Colonic mucosa (tissue), 4 donors: ENCODE measurements at regions not wholly inside any gene's neighbourhood (a gene's known extent, or its start where the extent isn't known, plus 50 kb on each side); places are given as distances from the start of the nearest gene placed in this dataset.

Source experiments
- DNase-seq: peaks from one replicate; pipeline ENCODE4 v3.0.0-alpha.2; 2020
- H3K27ac ChIP-seq: fragments of 200-600 bp; one replicate; pipeline ENCODE4 v1.8.0; 2021
- H3K27me3 ChIP-seq: fragments of 200-600 bp; one replicate; pipeline ENCODE4 v1.8.0; 2021
- H3K36me3 ChIP-seq: fragments of 200-600 bp; one replicate; pipeline ENCODE4 v1.8.0; 2021
- H3K4me1 ChIP-seq: fragments of 200-600 bp; one replicate; pipeline ENCODE4 v1.8.0; 2021; ENCODE audit warnings: mild to moderate bottlenecking
- H3K4me3 ChIP-seq: fragments of 200-600 bp; one replicate; pipeline ENCODE4 v1.8.0; 2021
- H3K9ac ChIP-seq, 2 donors: one replicate each; pipeline ENCODE4 v1.7.0; 2013; ENCODE audit warnings: control low read depth in 2 of 2, low read depth in 2 of 2, low read length in 2 of 2
- H3K9me3 ChIP-seq: fragments of 200-600 bp; one replicate; pipeline ENCODE4 v1.8.0; 2021
- CTCF ChIP-seq: fragments of 200-600 bp; IDR thresholded peaks from one replicate; pipeline ENCODE4 v1.8.0; 2022; ENCODE audit warnings: antibody characterized with exemption, mild to moderate bottlenecking
- intact Hi-C: fragments of 100-400 bp; cut with DNase I; formaldehyde crosslinking; loops from one replicate; pipeline ENCODE4 v1.14.1; 2022
- donor health status: healthy.
- donor health status: DM: no; HTN: no; CAD: no.
- donor health status: DM: no; HTN: no; CAD: no.

DNA sequence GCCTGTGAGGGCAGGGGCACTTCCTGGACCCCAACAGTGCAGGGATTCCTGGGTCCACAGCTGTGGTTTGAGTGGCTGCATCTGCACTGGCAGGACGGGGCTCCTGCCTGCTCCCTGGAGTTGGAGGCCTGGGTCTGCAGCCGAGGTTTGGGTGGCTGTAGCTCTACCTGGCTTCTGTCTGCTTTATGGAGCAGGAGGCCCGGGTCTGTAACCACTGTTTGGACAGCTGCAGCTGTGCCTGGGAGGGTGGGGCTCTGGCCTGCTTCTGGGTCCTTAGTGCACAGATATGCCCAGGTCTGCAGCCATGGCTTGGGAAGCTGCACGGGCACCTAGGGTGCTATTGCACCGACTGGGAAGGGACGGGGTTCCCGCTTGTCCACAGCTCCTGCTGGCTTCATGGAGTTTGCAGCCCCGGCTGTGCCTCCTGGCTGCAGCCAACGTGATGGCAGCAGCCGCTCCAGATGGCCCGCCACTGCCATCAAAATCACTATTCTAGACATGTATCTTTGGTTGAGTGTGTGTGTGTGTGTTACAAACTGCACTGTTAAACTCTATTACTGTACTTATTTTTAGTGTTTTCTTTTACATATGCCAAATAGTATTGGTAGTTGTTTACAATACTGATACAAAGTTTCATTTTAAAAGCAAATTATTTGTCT, 412.3 kb upstream of the KIRREL3 start:
- no peaks in the 10 kb centered on the region for H3K27me3 ChIP-seq
- H3K9ac ChIP-seq = no peak overlapping the region
- TF ChIP-seq CTCF = no peak
- H3K9me3 ChIP-seq = no peaks in the 10 kb centered on the region
- H3K27ac ChIP-seq = no peak overlapping the region
- no peak overlapping the region for H3K4me3 ChIP-seq
- H3K36me3 ChIP-seq = no peaks in the 10 kb centered on the region
- no peak for DNase-seq
- intact Hi-C loops = no loop called here
- no peaks in the 10 kb centered on the region for H3K4me1 ChIP-seq

DNA sequence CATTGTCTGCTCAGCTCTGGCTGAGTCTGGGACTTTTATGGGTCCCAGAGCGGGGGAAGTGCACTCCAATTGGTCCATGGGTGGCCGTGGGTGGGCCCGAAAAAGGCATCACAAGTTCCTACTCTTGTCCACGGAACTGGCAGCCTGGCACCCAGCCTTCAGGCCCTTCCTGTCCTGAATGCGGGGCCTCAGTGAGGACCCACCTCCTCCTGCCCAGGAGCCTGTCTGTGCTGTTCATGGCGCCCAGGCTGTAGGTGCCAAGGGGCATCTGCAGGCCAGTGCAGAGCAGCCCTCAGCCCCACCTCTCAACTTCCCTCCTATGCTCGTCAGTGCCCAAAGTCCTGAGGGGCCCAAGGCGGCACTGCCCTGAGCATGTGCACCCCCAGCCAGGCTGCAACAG, 411.7 kb upstream of the KIRREL3 start:
- Histone ChIP-seq H3K36me3 (no peaks in the 10 kb centered on the region), H3K27me3 (no peaks in the 10 kb centered on the region), H3K27ac (no peak overlapping the region), H3K9ac (no peak overlapping the region), H3K4me1 (no peaks in the 10 kb centered on the region), H3K4me3 (no peak overlapping the region), H3K9me3 (no peaks in the 10 kb centered on the region)
- DNase-seq = no peak
- intact Hi-C loops = no loop called here
- TF ChIP-seq CTCF = no peak

GRCh38 chr11:127411283-127411682, 410.7 kb upstream of the KIRREL3 start:
- no peak overlapping the region for H3K9ac ChIP-seq
- intact Hi-C loops = no loop called here
- no peaks in the 10 kb centered on the region for H3K4me1 ChIP-seq
- H3K9me3 ChIP-seq = no peaks in the 10 kb centered on the region
- no peaks in the 10 kb centered on the region for H3K36me3 ChIP-seq
- DNase-seq = no peak
- no peak for TF ChIP-seq CTCF
- H3K27ac ChIP-seq = no peak overlapping the region
- no peaks in the 10 kb centered on the region for H3K27me3 ChIP-seq
- H3K4me3 ChIP-seq = no peak overlapping the region

DNA sequence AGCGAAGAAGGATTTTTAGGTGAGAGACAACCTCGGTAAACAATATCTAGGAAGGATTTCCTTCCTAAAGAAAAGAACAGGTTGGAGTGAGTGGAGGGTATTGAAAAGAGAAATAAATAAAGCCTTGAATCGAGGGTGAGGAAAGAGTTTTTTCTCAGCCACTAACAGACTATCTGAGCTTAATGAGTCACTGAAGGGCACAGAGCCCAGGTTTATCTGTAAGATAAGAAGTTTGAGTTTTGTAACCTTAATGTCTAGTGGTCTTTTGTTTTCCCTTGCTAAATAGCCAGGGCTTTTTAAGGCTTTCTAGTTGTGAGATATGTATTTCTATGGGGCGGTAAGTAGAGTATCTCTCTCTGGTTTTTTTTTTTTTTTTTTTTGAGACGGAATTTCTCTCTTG, 394.5 kb upstream of the KIRREL3 start:
- no peaks in the 10 kb centered on the region for H3K9me3 ChIP-seq
- no peak overlapping the region for H3K27ac ChIP-seq
- no peak for TF ChIP-seq CTCF
- DNase-seq = no peak
- intact Hi-C loops = no loop called here
- H3K9ac ChIP-seq = no peak overlapping the region
- H3K36me3 ChIP-seq = no peaks in the 10 kb centered on the region
- no peaks in the 10 kb centered on the region for H3K4me1 ChIP-seq
- no peaks in the 10 kb centered on the region for H3K27me3 ChIP-seq
- no peak overlapping the region for H3K4me3 ChIP-seq

GRCh38 chr11:127393460-127393997, 393.0 kb upstream of the KIRREL3 start:
- DNase-seq = no peak
- Histone ChIP-seq H3K4me3 (no peak overlapping the region), H3K27me3 (no peaks in the 10 kb centered on the region), H3K9me3 (no peaks in the 10 kb centered on the region), H3K9ac (no peak overlapping the region), H3K4me1 (no peaks in the 10 kb centered on the region), H3K27ac (no peak overlapping the region), H3K36me3 (no peaks in the 10 kb centered on the region)
- no peak for TF ChIP-seq CTCF
- intact Hi-C loops = no loop called here
